HepG2 (cell line): ENCODE measurements at regions not wholly inside any gene's neighbourhood (a gene's known extent, or its start where the extent isn't known, plus 50 kb on each side); places are given as distances from the start of the nearest gene placed in this dataset.

ENCODE experiments used
- CTCF ChIP-seq: sonication (generic); formaldehyde crosslinking; IDR thresholded peaks from 2 replicates; pipeline ENCODE4 v1.5.0; 2020; ENCODE audit warnings: mild to moderate bottlenecking, missing genetic modification reagents, moderate library complexity
- HMG20B ChIP-seq: conservative IDR thresholded peaks from 2 replicates; pipeline ENCODE4 v1.6.1; 2016; ENCODE audit warnings: missing genetic modification reagents, missing compliant biosample characterization
- KAT7 ChIP-seq: IDR thresholded peaks from 2 replicates; pipeline ENCODE4 v1.6.1; 2018; ENCODE audit warnings: borderline replicate concordance, missing compliant biosample characterization
- TBP ChIP-seq: sonication (generic); formaldehyde crosslinking; IDR thresholded peaks from 2 replicates; pipeline ENCODE4 v1.5.0; 2020; ENCODE audit warnings: missing genetic modification reagents
- TF ChIP-seq, protein P1 (sequence below): sonication (generic); formaldehyde crosslinking; IDR thresholded peaks from 2 replicates; pipeline ENCODE4 v1.4.0; 2020; ENCODE audit warnings: mild to moderate bottlenecking, missing genetic modification reagents

DNA sequence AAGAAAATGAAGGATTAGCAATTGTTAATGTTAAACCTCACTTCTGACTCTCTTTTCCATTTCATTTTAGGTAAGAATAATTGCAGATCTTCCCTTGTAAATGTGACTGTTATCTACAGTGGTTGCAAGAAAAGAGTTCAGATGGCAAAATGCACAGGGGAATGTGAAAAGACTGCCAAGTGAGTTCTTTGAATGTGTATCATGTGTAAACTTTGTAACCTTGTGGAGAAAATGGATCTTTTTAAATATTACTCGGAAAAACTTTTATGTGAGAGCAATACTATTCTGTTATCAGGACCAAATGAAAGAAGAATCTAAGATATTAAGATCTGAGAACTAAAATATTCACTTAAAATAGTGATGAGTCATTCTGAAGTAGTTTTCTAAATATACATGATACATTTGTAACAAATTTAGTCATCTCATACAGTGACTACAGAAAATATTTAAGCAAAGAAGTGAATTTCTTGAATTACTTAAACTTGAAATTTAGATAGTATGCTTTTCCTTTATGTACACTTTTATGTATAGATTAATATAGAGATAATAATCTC, 122.5 kb upstream of the CNTN1 start:
- TF ChIP-seq HMG20B (CRISPR knock-in tag): no peak
- TF ChIP-seq, protein P1, sequence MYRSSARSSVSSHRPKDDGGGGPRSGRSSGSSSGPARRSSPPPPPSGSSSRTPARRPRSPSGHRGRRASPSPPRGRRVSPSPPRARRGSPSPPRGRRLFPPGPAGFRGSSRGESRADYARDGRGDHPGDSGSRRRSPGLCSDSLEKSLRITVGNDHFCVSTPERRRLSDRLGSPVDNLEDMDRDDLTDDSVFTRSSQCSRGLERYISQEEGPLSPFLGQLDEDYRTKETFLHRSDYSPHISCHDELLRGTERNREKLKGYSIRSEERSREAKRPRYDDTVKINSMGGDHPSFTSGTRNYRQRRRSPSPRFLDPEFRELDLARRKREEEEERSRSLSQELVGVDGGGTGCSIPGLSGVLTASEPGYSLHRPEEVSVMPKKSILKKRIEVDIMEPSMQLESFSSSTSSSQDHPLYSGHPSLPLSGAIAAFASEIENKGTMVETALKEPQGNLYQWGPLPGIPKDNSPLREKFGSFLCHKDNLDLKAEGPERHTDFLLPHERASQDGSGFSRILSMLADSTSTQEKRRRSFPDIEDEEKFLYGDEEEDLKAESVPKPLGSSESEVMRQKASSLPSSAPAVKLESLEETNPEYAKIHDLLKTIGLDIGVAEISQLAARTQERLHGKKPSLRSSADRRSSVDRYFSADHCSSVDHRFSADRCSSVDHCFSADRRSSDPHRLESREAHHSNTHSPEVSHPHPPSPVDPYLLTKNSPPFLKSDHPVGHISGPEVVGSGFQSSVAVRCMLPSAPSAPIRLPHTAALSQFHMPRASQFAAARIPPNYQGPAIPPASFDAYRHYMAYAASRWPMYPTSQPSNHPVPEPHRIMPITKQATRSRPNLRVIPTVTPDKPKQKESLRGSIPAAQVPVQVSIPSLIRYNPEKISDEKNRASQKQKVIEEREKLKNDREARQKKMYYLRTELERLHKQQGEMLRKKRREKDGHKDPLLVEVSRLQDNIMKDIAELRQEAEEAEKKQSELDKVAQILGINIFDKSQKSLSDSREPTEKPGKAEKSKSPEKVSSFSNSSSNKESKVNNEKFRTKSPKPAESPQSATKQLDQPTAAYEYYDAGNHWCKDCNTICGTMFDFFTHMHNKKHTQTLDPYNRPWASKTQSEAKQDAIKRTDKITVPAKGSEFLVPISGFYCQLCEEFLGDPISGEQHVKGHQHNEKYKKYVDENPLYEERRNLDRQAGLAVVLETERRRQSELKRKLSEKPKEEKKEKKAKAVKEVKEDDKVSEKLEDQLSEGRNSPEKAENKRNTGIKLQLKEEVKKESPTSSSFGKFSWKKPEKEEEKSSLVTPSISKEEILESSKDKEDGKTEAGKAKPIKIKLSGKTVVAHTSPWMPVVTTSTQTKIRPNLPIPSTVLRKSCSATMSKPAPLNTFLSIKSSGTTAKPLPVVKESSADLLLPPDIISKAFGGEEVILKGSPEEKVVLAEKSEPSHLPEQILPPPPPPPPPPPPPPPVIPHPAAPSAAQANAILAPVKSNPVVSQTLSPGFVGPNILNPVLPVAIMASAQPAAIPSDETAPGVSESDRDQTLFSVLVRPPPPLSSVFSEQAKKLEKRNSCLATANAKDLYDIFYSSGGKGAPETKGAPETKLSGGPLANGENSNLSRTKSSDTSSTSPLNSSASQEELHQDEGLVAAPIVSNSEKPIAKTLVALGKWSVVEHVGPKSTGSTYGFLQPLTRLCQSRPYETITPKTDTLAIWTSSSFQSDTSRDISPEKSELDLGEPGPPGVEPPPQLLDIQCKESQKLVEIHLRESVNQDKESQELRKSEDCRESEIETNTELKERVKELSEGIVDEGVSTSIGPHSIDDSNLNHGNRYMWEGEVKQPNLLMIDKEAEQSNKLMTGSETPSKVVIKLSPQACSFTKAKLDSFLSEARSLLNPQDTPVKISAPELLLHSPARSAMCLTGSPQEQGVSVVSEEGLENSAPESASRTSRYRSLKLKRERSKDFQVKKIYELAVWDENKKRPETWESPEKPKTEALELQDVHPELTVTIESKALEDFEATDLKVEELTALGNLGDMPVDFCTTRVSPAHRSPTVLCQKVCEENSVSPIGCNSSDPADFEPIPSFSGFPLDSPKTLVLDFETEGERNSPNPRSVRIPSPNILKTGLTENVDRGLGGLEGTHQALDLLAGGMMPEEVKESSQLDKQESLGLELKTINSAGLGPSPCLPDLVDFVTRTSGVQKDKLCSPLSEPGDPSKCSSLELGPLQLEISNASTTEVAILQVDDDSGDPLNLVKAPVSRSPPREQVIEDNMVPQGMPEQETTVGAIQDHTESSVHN (CRISPR knock-in tag): no peak
- TF ChIP-seq TBP (CRISPR knock-in tag): no peak
- no peak for TF ChIP-seq CTCF (CRISPR knock-in tag)
- TF ChIP-seq KAT7 (CRISPR knock-in tag): no peak
